B cell (primary cell): ENCODE measurements at regions not wholly inside any gene's neighbourhood (a gene's known extent, or its start where the extent isn't known, plus 50 kb on each side); places are given as distances from the start of the nearest gene placed in this dataset.

Experiments used
- CTCF ChIP-seq: fragments of 200-600 bp; IDR thresholded peaks from one replicate; pipeline ENCODE4 v1.8.0; 2022; ENCODE audit warnings: antibody characterized with exemption, mild to moderate bottlenecking
- EZH2 ChIP-seq: IDR thresholded peaks from 2 replicates; pipeline ENCODE4 v1.6.1; 2012; ENCODE audit warnings: borderline replicate concordance, low read depth, mild to moderate bottlenecking, moderate library complexity, low read length; ENCODE audit not compliant: insufficient read depth, poor library complexity, severe bottlenecking

- TF ChIP-seq CTCF (no peak), EZH2 (no peak)
These were observed 652.0 kb upstream of the CELF2 start for GRCh38 chr10:10365676-10366075.
